Right cardiac atrium (tissue), 5 donors: ENCODE measurements at regions not wholly inside any gene's neighbourhood (a gene's known extent, or its start where the extent isn't known, plus 50 kb on each side); places are given as distances from the start of the nearest gene placed in this dataset.

Experiments
- ATAC-seq, 2 donors: fragments of 200-7000 bp; cut with Tn5 transposase; one replicate each; pipeline versions ENCODE4 v1.8.0 to v1.9.1; 2020; ENCODE audit warnings: moderate library complexity in 2 of 2, mild to moderate bottlenecking in 1 of 2
- DNase-seq, 3 donors: peaks; one replicate each; pipeline ENCODE4 v3.0.0-alpha.2; 2020
- H3K27ac ChIP-seq: one replicate; pipeline ENCODE4 v1.5.1; 2013; ENCODE audit warnings: mild to moderate bottlenecking, low read length, control low read depth, moderate library complexity
- H3K27me3 ChIP-seq: one replicate; pipeline ENCODE4 v1.6.1; 2013; ENCODE audit not compliant: control insufficient read depth, insufficient read depth
- H3K4me1 ChIP-seq: one replicate; pipeline ENCODE4 v1.6.1; 2013; ENCODE audit warnings: low read length; ENCODE audit not compliant: control insufficient read depth, insufficient read depth
- H3K4me3 ChIP-seq: one replicate; pipeline ENCODE4 v1.5.1; 2013; ENCODE audit warnings: low read length, control low read depth
- H3K9me3 ChIP-seq: one replicate; pipeline ENCODE4 v1.6.1; 2013; ENCODE audit warnings: low read length; ENCODE audit not compliant: control insufficient read depth
- WGBS: extraction: QIAGEN DNeasy Blood & Tissue Kit; methylation state at CpG from one replicate; pipeline ENCODE4 v1.1.7; 2013; 5-methylcytosine and 5-hydroxymethylcytosine counted together
- intact Hi-C, 4 donors: fragments of 100-400 bp; cut with DNase I; formaldehyde crosslinking; loops; one replicate each; pipeline versions ENCODE4 v1.11.0 to v1.14.0; 2022 to 2023
- donor health status: healthy with polysubstance abuse.
- donor health status: DM: no; HTN: yes; CAD: no.
- donor health status: DM: no; HTN: no; CAD: no.
- donor health status: DM: no; HTN: yes; CAD: no; lungs with severe emphysema.
- donor health status: DM: yes; HTN: yes; CAD: no.

- intact Hi-C loops, result loop anchor here in 2 of 4 donors (5.0 to 10.0 kb wide), 3 partner anchors 49 to 291 kb away; partner anchors contain the start of genes CCDC125 (in 2 of the 2) and SLC30A5 (in 1 of the 2)
- Histone ChIP-seq H3K4me3 (peak overlapping the region; percentile 56), H3K27me3 (no peaks in the 10 kb centered on the region), H3K4me1 (no peaks in the 10 kb centered on the region), H3K9me3 (no peaks in the 10 kb centered on the region), H3K27ac (no peak overlapping the region)
- DNase-seq (no peak), ATAC-seq (no peak)
- WGBS, result 79% methylated on average over 2 of the region's 2 CpGs
Measured at GRCh38 chr5:69043655-69043996, 50.2 kb upstream of the SLC30A5 start.
